Trophoblast cell (in vitro differentiated cells and primary cell): ENCODE measurements at regions not wholly inside any gene's neighbourhood (a gene's known extent, or its start where the extent isn't known, plus 50 kb on each side); places are given as distances from the start of the nearest gene placed in this dataset.

Experiments used
- DNase-seq, 2 donors: peaks; one replicate each; pipeline ENCODE4 v3.0.0-alpha.2; 2016
- H2AFZ ChIP-seq: 2 replicates; pipeline ENCODE4 v1.6.1; 2013; ENCODE audit warnings: low read length, moderate library complexity, mild to moderate bottlenecking; ENCODE audit not compliant: insufficient read depth, poor library complexity
- H2AK5ac ChIP-seq: 2 replicates; pipeline ENCODE4 v1.6.1; 2013; ENCODE audit warnings: mild to moderate bottlenecking, low read length
- H2BK120ac ChIP-seq: 2 replicates; pipeline ENCODE4 v1.6.1; 2013; ENCODE audit warnings: low read length, mild to moderate bottlenecking, moderate library complexity; ENCODE audit not compliant: insufficient read depth, poor library complexity
- H2BK12ac ChIP-seq: 2 replicates; pipeline ENCODE4 v1.6.1; 2013; ENCODE audit warnings: mild to moderate bottlenecking, low read length, moderate library complexity
- H2BK5ac ChIP-seq: 2 replicates; pipeline ENCODE4 v1.6.1; 2013; ENCODE audit warnings: low read length, low read depth, moderate library complexity, mild to moderate bottlenecking; ENCODE audit not compliant: poor library complexity
- H3K14ac ChIP-seq: 2 replicates; pipeline ENCODE4 v1.6.1; 2013; ENCODE audit warnings: mild to moderate bottlenecking, low read length
- H3K18ac ChIP-seq: 2 replicates; pipeline ENCODE4 v1.6.1; 2013; ENCODE audit warnings: mild to moderate bottlenecking, low read length
- H3K23ac ChIP-seq: 2 replicates; pipeline ENCODE4 v1.6.1; 2013; ENCODE audit warnings: low read length
- H3K27ac ChIP-seq: 2 replicates; pipeline ENCODE4 v1.5.1; 2013; ENCODE audit warnings: low read depth, mild to moderate bottlenecking, inconsistent platforms, low read length, moderate library complexity
- H3K27me3 ChIP-seq: 2 replicates; pipeline ENCODE4 v1.6.1; 2013; ENCODE audit warnings: inconsistent platforms, mild to moderate bottlenecking, low read length, moderate library complexity; ENCODE audit not compliant: insufficient read depth
- H3K36me3 ChIP-seq, 2 experiments: 1 replicate in 1 of 2; 2 replicates in 1 of 2; pipeline ENCODE4 v1.6.1; 2013; ENCODE audit warnings: low read length in 2 of 2, mild to moderate bottlenecking in 2 of 2, moderate library complexity in 1 of 2; ENCODE audit not compliant: insufficient read depth in 2 of 2, control insufficient read depth in 1 of 2
- H3K4ac ChIP-seq: 2 replicates; pipeline ENCODE4 v1.6.1; 2013; ENCODE audit warnings: low read depth, mild to moderate bottlenecking, low read length, moderate library complexity
- H3K4me1 ChIP-seq, 2 experiments: 1 replicate in 1 of 2; 2 replicates in 1 of 2; pipeline ENCODE4 v1.6.1; 2013; ENCODE audit warnings: low read length in 2 of 2, mild to moderate bottlenecking in 2 of 2, moderate library complexity in 1 of 2; ENCODE audit not compliant: insufficient read depth in 2 of 2, control insufficient read depth in 1 of 2
- H3K4me2 ChIP-seq: 2 replicates; pipeline ENCODE4 v1.6.1; 2013; ENCODE audit warnings: inconsistent platforms, mild to moderate bottlenecking, low read length, moderate library complexity
- H3K4me3 ChIP-seq: 2 replicates; pipeline ENCODE4 v1.5.1; 2013; ENCODE audit warnings: mild to moderate bottlenecking, low read depth, low read length, inconsistent platforms
- H3K79me1 ChIP-seq: one replicate; pipeline ENCODE4 v1.6.1; 2013; ENCODE audit warnings: low read length
- H3K79me2 ChIP-seq: 2 replicates; pipeline ENCODE4 v1.6.1; 2013; ENCODE audit warnings: low read length, mild to moderate bottlenecking; ENCODE audit not compliant: control insufficient read depth, insufficient read depth, poor library complexity
- H3K9ac ChIP-seq: 2 replicates; pipeline ENCODE4 v1.6.1; 2013; ENCODE audit warnings: mild to moderate bottlenecking, low read length
- H3K9me3 ChIP-seq: 2 replicates; pipeline ENCODE4 v1.6.1; 2013; ENCODE audit warnings: low read depth, mild to moderate bottlenecking, control low read depth, inconsistent platforms, low read length; ENCODE audit not compliant: insufficient read depth
- H4K12ac ChIP-seq: 2 replicates; pipeline ENCODE4 v1.6.1; 2013; ENCODE audit warnings: low read depth, mild to moderate bottlenecking, low read length, moderate library complexity
- H4K8ac ChIP-seq: 2 replicates; pipeline ENCODE4 v1.6.1; 2013; ENCODE audit warnings: low read depth, mild to moderate bottlenecking, low read length, moderate library complexity
- H4K91ac ChIP-seq: one replicate; pipeline ENCODE4 v1.6.1; 2013; ENCODE audit warnings: low read depth, mild to moderate bottlenecking, low read length, moderate library complexity
- whole genome bisulfite sequencing: extraction: QIAGEN DNeasy Blood & Tissue Kit; methylation state at CpG from one replicate; pipeline ENCODE4 v1.1.7; 2013; ENCODE audit warnings: missing lambda C conversion rate; ENCODE audit not compliant: insufficient read length, insufficient coverage; ENCODE audit errors: extremely low coverage; 5-methylcytosine and 5-hydroxymethylcytosine counted together

GRCh38 chr16:52022177-52022576, 524.8 kb downstream of the TOX3 start:
- Histone ChIP-seq H2BK12ac (no peak overlapping the region), H3K9ac (no peak overlapping the region), H2AFZ (no peak overlapping the region), H2BK5ac (no peak overlapping the region), H3K23ac (no peak overlapping the region), H3K9me3 (no peaks in the 10 kb centered on the region), H3K79me2 (no peaks in the 10 kb centered on the region), H3K79me1 (no peaks in the 10 kb centered on the region), H2BK120ac (no peak overlapping the region), H3K4ac (no peak overlapping the region), H4K8ac (no peak overlapping the region), H3K27ac (no peak overlapping the region), H3K14ac (no peak overlapping the region), H2AK5ac (no peak overlapping the region), H3K4me1 (no peaks in the 10 kb centered on the region), H3K4me2 (no peak overlapping the region), H4K91ac (no peak overlapping the region), H3K18ac (no peak overlapping the region), H4K12ac (no peak overlapping the region), H3K27me3 (no peaks in the 10 kb centered on the region), H3K36me3 (no peaks in the 10 kb centered on the region), H3K4me3 (no peak overlapping the region)
- WGBS = no CpG with 5 or more reads among the region's 3 CpGs
- no peak for DNase-seq

DNA sequence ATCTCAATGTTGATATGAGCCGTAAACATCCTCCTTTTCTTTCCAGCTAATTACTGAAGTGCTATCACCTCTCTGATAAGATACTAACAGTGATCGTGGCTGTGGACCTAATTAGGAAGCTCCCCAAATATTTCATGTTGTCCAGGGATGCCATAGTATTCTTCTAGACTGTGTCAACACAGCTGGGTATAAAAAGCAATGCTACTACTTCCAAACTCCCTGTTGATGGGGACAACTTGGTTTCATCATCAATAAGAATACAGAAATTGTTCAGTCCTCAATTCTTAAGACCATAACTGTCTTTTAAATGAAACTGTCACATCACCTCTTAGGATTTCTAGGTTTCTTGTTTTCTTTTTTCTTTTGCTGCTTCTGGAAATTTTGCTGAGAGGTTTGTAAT, 530.6 kb downstream of the TOX3 start:
- Histone ChIP-seq H3K9ac (no peak overlapping the region), H3K9me3 (peaks cover 2% of the 10 kb centered on the region), H2BK5ac (no peak overlapping the region), H3K18ac (no peak overlapping the region), H3K4me1 (no peaks in the 10 kb centered on the region), H3K27me3 (no peaks in the 10 kb centered on the region), H2AFZ (no peak overlapping the region), H3K4me2 (no peak overlapping the region), H4K91ac (no peak overlapping the region), H3K4me3 (no peak overlapping the region), H2BK12ac (no peak overlapping the region), H3K23ac (no peak overlapping the region), H2AK5ac (no peak overlapping the region), H3K79me1 (no peaks in the 10 kb centered on the region), H4K12ac (no peak overlapping the region), H3K14ac (no peak overlapping the region), H4K8ac (no peak overlapping the region), H3K27ac (no peak overlapping the region), H3K36me3 (no peaks in the 10 kb centered on the region), H3K79me2 (no peaks in the 10 kb centered on the region), H2BK120ac (no peak overlapping the region), H3K4ac (no peak overlapping the region)
- WGBS = no CpG with 5 or more reads among the region's 2 CpGs
- DNase-seq = no peak

DNA sequence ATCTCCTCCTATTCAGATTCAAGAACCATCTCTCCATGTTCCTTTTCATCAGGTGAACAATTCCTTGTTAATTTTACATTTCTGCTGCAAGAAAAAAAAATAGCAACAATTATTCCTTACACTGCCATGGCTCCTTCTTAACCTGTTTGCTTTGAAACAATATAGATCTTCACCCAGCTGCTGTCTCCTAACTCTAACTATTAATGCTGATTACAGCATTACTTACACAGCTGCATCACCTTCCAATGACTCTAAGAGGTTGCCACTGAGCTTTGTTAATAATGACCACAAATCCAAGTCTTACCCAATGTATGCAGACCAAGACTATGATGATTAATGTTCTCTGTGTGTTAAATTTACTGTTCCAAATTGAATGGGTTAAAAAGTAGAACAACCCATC, 541.4 kb downstream of the TOX3 start:
- Histone ChIP-seq H3K4me2 (no peak overlapping the region), H3K4me1 (no peaks in the 10 kb centered on the region), H4K8ac (no peak overlapping the region), H3K9me3 (no peaks in the 10 kb centered on the region), H3K27me3 (no peaks in the 10 kb centered on the region), H2BK5ac (no peak overlapping the region), H4K91ac (no peak overlapping the region), H3K14ac (no peak overlapping the region), H3K36me3 (no peaks in the 10 kb centered on the region), H3K79me2 (no peaks in the 10 kb centered on the region), H2BK12ac (no peak overlapping the region), H3K9ac (no peak overlapping the region), H4K12ac (no peak overlapping the region), H3K27ac (no peak overlapping the region), H3K4ac (no peak overlapping the region), H3K4me3 (no peak overlapping the region), H2AFZ (no peak overlapping the region), H3K23ac (no peak overlapping the region), H2BK120ac (no peak overlapping the region), H3K79me1 (no peaks in the 10 kb centered on the region), H2AK5ac (no peak overlapping the region), H3K18ac (no peak overlapping the region)
- DNase-seq = no peak

DNA sequence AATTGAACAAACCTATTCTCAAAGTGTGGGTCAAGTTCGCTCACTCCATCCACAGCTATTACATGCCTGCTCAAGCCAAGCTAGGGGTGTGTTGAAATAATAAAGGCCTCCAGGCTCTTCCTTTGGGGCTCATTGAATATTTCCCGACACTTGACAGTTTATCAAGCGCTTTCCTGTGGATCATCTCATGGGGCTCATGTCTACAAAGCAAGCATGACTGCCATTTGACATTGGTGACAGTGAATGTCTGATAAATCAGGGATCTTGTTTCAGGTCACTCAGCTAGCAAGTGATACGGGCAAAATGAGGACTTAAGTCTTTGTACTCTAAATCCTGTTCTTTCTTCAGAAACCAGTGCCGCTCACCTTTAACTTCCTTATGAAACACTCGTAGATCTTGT, 542.6 kb downstream of the TOX3 start:
- Histone ChIP-seq H4K12ac (no peak overlapping the region), H3K4ac (no peak overlapping the region), H3K4me3 (no peak overlapping the region), H4K91ac (no peak overlapping the region), H3K27me3 (no peaks in the 10 kb centered on the region), H3K27ac (no peak overlapping the region), H3K4me1 (no peaks in the 10 kb centered on the region), H2BK120ac (no peak overlapping the region), H3K4me2 (no peak overlapping the region), H2BK12ac (no peak overlapping the region), H2BK5ac (no peak overlapping the region), H3K9ac (no peak overlapping the region), H4K8ac (no peak overlapping the region), H3K36me3 (no peaks in the 10 kb centered on the region), H3K14ac (no peak overlapping the region), H3K18ac (no peak overlapping the region), H3K23ac (no peak overlapping the region), H3K9me3 (no peaks in the 10 kb centered on the region), H2AFZ (no peak overlapping the region), H3K79me2 (no peaks in the 10 kb centered on the region), H3K79me1 (no peaks in the 10 kb centered on the region), H2AK5ac (no peak overlapping the region)
- no CpG with 5 or more reads among the region's 6 CpGs for WGBS
- no peak for DNase-seq

DNA sequence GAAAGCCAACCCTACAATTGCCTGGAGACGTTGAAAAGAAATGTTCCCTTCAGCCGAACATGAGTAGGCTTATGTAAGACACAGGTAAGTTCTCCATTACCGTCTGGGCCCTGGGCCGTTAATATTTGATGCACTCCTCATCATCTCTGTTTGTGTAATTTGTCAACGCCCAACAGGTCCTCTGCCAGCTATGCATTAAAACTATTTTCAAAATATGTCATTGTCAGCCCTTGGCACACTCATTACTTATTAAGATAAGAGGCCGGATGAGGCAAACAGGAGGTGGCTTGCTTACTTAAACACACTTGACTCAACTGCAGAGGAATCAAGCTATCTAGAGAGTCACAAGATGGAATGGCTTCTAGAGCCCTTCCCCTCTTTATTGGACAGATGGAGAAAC, 544.9 kb downstream of the TOX3 start:
- no peak overlapping the region for H4K91ac ChIP-seq
- H3K9ac ChIP-seq = no peak overlapping the region
- no peak overlapping the region for H3K4me3 ChIP-seq
- no peak overlapping the region for H3K27ac ChIP-seq
- no peak overlapping the region for H3K4ac ChIP-seq
- no peak overlapping the region for H2BK5ac ChIP-seq
- H3K23ac ChIP-seq = no peak overlapping the region
- no peaks in the 10 kb centered on the region for H3K79me2 ChIP-seq
- H3K14ac ChIP-seq = no peak overlapping the region
- H3K4me2 ChIP-seq = no peak overlapping the region
- H4K8ac ChIP-seq = no peak overlapping the region
- WGBS = no CpG with 5 or more reads among the region's 6 CpGs
- no peak overlapping the region for H2AK5ac ChIP-seq
- no peaks in the 10 kb centered on the region for H3K27me3 ChIP-seq
- H2BK120ac ChIP-seq = no peak overlapping the region
- H3K9me3 ChIP-seq = peaks cover 2% of the 10 kb centered on the region
- no peaks in the 10 kb centered on the region for H3K36me3 ChIP-seq
- no peak overlapping the region for H3K18ac ChIP-seq
- H3K4me1 ChIP-seq = no peaks in the 10 kb centered on the region
- no peaks in the 10 kb centered on the region for H3K79me1 ChIP-seq
- no peak overlapping the region for H2AFZ ChIP-seq
- H2BK12ac ChIP-seq = no peak overlapping the region
- no peak for DNase-seq
- no peak overlapping the region for H4K12ac ChIP-seq
